Ovary (tissue), 3 donors: ENCODE measurements at regions not wholly inside any gene's neighbourhood (a gene's known extent, or its start where the extent isn't known, plus 50 kb on each side); places are given as distances from the start of the nearest gene placed in this dataset.

Source experiments
- CTCF ChIP-seq, 3 donors: fragments of 450-650 bp in 2 of 3; fragments of 200-600 bp in 1 of 3; IDR thresholded peaks; one replicate each; pipeline versions ENCODE4 v1.5.1 to v1.8.0; 2016 to 2022; ENCODE audit warnings: antibody characterized with exemption in 3 of 3, mild to moderate bottlenecking in 1 of 3
- EP300 ChIP-seq: sonication (generic); formaldehyde crosslinking; IDR thresholded peaks from one replicate; pipeline ENCODE4 v1.6.1; 2017; ENCODE audit warnings: antibody characterized with exemption
- POLR2A ChIP-seq: fragments of 450-650 bp; IDR thresholded peaks from one replicate; pipeline ENCODE4 v1.6.1; 2017; ENCODE audit warnings: antibody characterized with exemption, mild to moderate bottlenecking, moderate library complexity
- donor health status: DM: no; HTN: no; CAD: no.

GRCh38 chr20:48358176-48359054 lies 469.4 kb downstream of the PREX1 start:
- TF ChIP-seq CTCF (IDR thresholded peaks at IDR 0.05) (no peak), EP300 (no peak), POLR2A (no peak)
